Ishikawa (cell line): ENCODE measurements at regions not wholly inside any gene's neighbourhood (a gene's known extent, or its start where the extent isn't known, plus 50 kb on each side); places are given as distances from the start of the nearest gene placed in this dataset.

Experiments used
- EP300 ChIP-seq: IDR thresholded peaks from 2 replicates; pipeline ENCODE4 v1.6.1; 2012; ENCODE audit warnings: borderline replicate concordance
- FOXM1 ChIP-seq: IDR thresholded peaks from 2 replicates; pipeline ENCODE4 v1.6.1; 2012; ENCODE audit warnings: low read depth, borderline replicate concordance
- RAD21 ChIP-seq: IDR thresholded peaks from 2 replicates; pipeline ENCODE4 v1.6.1; 2012; ENCODE audit warnings: low read depth
- YY1 ChIP-seq: IDR thresholded peaks from 2 replicates; pipeline ENCODE4 v1.6.1; 2012; ENCODE audit warnings: low read depth
- TF ChIP-seq, protein P1 (sequence below): IDR thresholded peaks from 2 replicates; pipeline ENCODE4 v1.6.1; 2012; ENCODE audit warnings: low read depth, mild to moderate bottlenecking

DNA sequence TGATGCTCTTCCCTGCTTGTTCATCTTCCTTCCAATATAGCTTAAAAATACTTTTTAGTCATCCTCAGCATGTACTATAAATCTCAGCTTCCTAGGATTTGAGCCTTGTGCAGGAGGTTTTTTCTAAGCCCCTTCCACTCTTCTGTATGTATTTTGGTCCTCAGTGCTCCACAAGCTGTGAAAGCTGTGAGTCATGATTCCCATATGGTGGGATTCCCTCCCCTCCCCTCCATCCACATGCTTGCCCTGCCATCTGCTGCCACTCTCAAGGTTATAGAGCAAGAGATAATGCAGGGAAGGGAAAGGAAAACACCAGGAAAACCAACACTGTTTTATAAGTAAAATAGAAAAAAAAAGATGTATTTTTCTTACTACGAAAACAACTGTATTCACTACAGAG lies 58.5 kb upstream of the AP1S2 start:
- no peak for TF ChIP-seq EP300
- TF ChIP-seq, protein P1, sequence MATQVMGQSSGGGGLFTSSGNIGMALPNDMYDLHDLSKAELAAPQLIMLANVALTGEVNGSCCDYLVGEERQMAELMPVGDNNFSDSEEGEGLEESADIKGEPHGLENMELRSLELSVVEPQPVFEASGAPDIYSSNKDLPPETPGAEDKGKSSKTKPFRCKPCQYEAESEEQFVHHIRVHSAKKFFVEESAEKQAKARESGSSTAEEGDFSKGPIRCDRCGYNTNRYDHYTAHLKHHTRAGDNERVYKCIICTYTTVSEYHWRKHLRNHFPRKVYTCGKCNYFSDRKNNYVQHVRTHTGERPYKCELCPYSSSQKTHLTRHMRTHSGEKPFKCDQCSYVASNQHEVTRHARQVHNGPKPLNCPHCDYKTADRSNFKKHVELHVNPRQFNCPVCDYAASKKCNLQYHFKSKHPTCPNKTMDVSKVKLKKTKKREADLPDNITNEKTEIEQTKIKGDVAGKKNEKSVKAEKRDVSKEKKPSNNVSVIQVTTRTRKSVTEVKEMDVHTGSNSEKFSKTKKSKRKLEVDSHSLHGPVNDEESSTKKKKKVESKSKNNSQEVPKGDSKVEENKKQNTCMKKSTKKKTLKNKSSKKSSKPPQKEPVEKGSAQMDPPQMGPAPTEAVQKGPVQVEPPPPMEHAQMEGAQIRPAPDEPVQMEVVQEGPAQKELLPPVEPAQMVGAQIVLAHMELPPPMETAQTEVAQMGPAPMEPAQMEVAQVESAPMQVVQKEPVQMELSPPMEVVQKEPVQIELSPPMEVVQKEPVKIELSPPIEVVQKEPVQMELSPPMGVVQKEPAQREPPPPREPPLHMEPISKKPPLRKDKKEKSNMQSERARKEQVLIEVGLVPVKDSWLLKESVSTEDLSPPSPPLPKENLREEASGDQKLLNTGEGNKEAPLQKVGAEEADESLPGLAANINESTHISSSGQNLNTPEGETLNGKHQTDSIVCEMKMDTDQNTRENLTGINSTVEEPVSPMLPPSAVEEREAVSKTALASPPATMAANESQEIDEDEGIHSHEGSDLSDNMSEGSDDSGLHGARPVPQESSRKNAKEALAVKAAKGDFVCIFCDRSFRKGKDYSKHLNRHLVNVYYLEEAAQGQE: no peak
- no peak for TF ChIP-seq YY1
- no peak for TF ChIP-seq FOXM1
- TF ChIP-seq RAD21: no peak
